ENCODE measurements at regions not wholly inside any gene's neighbourhood (a gene's known extent, or its start where the extent isn't known, plus 50 kb on each side); places are given as distances from the start of the nearest gene placed in this dataset.

DNA sequence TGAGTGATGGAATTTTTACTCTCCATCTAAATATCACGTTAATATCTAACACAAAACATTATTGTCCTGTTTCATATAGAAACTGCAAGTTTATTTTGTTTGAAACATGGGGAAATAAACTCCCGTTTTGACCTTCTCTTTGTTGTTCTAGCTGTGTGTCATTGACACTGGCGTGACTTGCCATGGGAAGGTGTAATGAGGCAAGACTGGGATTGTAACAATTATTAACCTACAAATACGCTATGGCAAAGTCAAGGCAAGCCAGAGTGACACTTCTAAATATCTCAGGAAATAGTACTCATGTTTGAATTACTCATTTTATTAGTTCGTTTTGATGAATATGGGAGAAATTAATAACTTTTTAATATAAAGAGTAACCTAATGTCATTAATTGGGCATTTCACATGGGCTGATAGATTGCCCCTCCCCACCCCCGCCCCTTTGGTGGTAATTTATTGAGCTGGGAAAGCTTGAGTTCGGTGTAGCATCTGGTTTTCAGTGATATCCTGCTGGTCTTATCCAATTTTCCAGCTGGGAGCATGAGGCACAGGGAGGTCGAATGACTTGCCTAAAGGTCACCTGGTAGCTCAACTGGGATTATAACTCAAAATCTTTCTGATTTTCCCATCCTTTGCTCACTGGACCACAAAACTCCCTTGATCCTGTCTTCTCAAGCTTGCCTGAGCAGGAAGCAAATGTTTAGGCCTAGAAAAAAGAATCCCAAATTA, 380.6 kb upstream of the JAG1 start:
- TF ChIP-seq, protein P1, sequence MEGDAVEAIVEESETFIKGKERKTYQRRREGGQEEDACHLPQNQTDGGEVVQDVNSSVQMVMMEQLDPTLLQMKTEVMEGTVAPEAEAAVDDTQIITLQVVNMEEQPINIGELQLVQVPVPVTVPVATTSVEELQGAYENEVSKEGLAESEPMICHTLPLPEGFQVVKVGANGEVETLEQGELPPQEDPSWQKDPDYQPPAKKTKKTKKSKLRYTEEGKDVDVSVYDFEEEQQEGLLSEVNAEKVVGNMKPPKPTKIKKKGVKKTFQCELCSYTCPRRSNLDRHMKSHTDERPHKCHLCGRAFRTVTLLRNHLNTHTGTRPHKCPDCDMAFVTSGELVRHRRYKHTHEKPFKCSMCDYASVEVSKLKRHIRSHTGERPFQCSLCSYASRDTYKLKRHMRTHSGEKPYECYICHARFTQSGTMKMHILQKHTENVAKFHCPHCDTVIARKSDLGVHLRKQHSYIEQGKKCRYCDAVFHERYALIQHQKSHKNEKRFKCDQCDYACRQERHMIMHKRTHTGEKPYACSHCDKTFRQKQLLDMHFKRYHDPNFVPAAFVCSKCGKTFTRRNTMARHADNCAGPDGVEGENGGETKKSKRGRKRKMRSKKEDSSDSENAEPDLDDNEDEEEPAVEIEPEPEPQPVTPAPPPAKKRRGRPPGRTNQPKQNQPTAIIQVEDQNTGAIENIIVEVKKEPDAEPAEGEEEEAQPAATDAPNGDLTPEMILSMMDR (IDR thresholded peaks at IDR 0.05; ENCODE audit: low read depth, low read length), result no peak

DNA sequence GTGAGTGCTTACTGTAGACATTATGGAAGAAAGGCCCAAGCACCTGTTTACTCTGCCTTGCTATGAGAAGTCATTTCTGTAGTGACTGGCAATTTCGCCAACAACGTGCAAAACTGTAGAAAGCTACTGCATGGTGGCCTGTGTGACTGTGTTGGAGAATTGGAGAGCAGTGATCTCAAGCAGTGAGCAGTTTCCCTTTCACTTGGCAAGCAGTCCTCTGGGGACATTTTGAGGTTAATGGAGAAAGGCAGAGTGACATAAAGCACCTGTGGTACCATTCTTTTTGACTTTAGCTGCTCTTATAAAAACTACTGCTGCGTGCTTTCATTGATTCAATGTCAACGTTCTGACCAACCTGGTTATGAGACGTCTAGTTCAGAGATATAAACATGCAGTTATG, 382.6 kb upstream of the JAG1 start:
- DNase-seq (ENCODE audit: extremely low read depth, low read depth), result no peak
- TF ChIP-seq, protein P1 (IDR thresholded peaks at IDR 0.05; ENCODE audit: low read depth, low read length), result no peak

More for the DNA sequence above, 380.6 kb upstream of the JAG1 start:
- DNase-seq (ENCODE audit: extremely low read depth, low read depth), result no peak

DNA sequence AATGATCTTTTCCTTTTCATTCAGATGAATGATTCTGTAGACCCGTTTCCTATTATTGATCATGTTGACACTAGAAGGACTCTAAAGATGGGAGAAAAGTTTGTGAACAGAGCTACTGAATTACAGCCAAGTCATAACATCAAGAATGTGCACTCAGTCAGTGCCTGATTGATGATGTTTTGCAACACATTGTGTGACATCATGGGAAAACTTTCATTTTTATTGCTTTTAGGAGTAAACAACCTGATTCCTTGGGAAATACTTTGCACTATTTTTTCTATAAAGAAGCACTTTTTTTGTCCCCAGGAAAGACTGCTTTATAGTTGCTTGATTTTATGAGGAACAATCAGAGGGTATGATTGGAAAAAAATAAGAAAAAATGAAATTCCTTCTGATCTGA, 383.8 kb upstream of the JAG1 start:
- no peak for DNase-seq (ENCODE audit: extremely low read depth, low read depth)
- TF ChIP-seq, protein P1 (IDR thresholded peaks at IDR 0.05; ENCODE audit: low read depth, low read length), result no peak

DNA sequence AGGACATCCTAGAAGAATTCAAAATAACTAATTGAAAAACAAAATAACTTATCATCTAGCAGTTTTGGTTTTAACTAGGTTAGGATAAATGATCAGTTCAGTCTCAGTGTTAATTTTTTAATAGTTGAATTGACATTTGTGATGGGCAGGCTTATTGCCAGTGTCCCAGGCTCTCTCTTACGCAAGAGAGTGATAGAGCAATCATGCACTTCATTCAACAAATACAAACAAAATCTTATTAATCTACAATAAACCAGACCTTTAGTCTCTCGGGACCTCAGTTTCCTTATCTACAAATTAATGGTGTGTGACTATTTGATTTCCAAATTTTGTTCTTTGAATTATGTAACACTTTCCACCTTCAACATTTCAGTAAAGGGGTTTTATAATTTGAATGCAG, 385.9 kb upstream of the JAG1 start:
- TF ChIP-seq, protein P1 (IDR thresholded peaks at IDR 0.05; ENCODE audit: low read depth, low read length), result no peak
- no peak for DNase-seq (ENCODE audit: extremely low read depth, low read depth)

DNA sequence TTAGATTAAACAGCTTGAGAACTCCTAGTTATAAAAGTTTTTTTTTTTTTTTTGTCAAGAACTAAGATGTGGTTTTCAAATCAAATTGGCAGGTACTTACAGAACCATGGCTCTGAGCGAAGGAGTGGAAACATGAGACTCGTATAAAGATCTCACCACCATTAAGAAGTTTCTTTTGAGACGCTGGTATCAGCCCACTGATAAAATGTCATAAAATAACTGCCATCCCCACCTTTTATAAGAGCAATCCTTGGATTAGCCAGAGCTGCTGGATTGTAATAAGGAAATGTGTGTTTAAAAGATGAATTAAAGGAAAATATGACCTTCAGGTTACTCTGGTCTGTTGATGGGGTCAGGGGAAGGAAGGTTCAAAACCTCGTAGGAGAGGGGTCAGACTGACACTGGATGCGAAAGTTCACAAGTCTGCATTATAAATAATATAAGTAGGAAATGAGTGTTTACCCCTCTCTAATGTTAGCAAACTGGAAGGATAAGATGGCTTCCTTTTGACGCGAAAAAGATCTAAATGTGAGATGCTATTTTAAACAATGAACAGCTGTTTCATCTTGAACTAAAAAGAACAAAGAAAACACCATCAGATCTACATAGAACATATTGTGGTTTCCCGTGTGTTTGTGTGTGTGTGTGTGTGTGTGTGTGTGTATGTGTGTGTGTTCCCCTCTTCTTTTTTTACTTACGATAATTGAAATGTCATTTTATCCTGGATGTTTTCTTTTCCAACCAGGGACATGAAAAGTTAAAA, 386.8 kb upstream of the JAG1 start:
- DNase-seq (ENCODE audit: extremely low read depth, low read depth), result no peak

DNA sequence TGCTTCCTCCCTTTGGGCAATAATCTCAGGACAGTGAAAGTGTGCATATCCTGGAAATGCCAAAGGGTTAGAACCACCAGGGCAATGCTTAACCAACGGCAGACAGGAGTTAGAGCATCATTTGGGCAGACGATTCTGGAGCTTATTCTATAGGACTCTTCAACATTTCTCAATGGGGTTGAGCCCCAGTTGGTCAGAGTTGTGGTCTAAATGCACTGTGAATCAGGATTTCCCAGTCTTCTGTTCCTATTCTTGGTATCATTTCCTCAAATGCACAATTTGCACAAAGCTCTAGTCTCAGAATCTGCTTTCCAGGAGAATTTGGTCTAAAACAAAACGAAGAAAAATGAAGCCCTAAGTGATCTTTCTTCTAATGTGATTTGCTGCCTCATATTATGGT, 389.6 kb upstream of the JAG1 start:
- TF ChIP-seq, protein P1 (IDR thresholded peaks at IDR 0.05; ENCODE audit: low read depth, low read length), result no peak
- DNase-seq (ENCODE audit: extremely low read depth, low read depth), result no peak

More for the DNA sequence above, 386.8 kb upstream of the JAG1 start:
- TF ChIP-seq, protein P1 (IDR thresholded peaks at IDR 0.05; ENCODE audit: low read depth, low read length), result no peak

DNA sequence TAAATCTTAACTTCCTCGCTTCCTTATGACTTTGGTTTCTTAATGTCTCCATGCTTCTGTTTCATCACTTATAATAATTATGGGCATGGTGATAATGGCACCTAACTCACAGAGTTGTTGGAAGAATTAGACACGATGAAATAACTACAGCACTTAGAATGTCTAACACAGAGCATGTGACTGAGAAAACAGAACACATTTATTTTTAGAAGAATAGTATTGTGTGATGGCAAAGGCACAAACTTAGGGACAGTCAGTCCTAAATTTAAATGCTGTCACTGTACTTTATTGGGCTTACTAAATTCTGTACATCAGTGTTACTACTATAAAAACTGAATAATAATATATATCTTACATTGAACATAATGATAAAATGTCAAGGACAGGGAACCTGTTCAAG, 391.1 kb upstream of the JAG1 start:
- TF ChIP-seq, protein P1 (IDR thresholded peaks at IDR 0.05; ENCODE audit: low read depth, low read length), result no peak
- DNase-seq (ENCODE audit: extremely low read depth, low read depth), result no peak
